Mesenchymal stem cell (in vitro differentiated cells and primary cell): ENCODE measurements at regions not wholly inside any gene's neighbourhood (a gene's known extent, or its start where the extent isn't known, plus 50 kb on each side); places are given as distances from the start of the nearest gene placed in this dataset.
A peak's percentile ranks its signal among the peaks of the same experiment; 100 is the strongest.

Source experiments
- DNase-seq: peaks from one replicate; pipeline ENCODE4 v3.0.0-alpha.2; 2013
- H2AFZ ChIP-seq: one replicate; pipeline ENCODE4 v1.6.1; 2013; ENCODE audit warnings: low read depth, mild to moderate bottlenecking, control low read depth, inconsistent platforms, low read length, moderate library complexity
- H2AK5ac ChIP-seq: 2 replicates; pipeline ENCODE4 v1.6.1; 2013; ENCODE audit warnings: low read length, moderate library complexity, mild to moderate bottlenecking, inconsistent platforms; ENCODE audit not compliant: severe bottlenecking
- H2BK120ac ChIP-seq: one replicate; pipeline ENCODE4 v1.6.1; 2013; ENCODE audit warnings: low read depth, mild to moderate bottlenecking, inconsistent platforms, low read length, moderate library complexity
- H2BK12ac ChIP-seq, 2 experiments: one replicate each; pipeline ENCODE4 v1.6.1; 2013; ENCODE audit warnings: inconsistent platforms in 2 of 2, low read length in 2 of 2, mild to moderate bottlenecking in 2 of 2, moderate library complexity in 2 of 2, control low read depth in 1 of 2
- H2BK15ac ChIP-seq: one replicate; pipeline ENCODE4 v1.6.1; 2013; ENCODE audit warnings: mild to moderate bottlenecking, low read depth, inconsistent platforms; ENCODE audit not compliant: poor library complexity, severe bottlenecking
- H2BK5ac ChIP-seq: 2 replicates; pipeline ENCODE4 v1.6.1; 2013; ENCODE audit warnings: low read depth, mild to moderate bottlenecking, low read length, control low read depth, inconsistent platforms; ENCODE audit not compliant: poor library complexity, severe bottlenecking
- H3K14ac ChIP-seq, 2 experiments: one replicate each; pipeline ENCODE4 v1.6.1; 2013; ENCODE audit warnings: inconsistent platforms in 2 of 2, low read length in 2 of 2, control low read depth in 1 of 2, mild to moderate bottlenecking in 1 of 2, moderate library complexity in 1 of 2
- H3K18ac ChIP-seq, 2 experiments: one replicate each; pipeline ENCODE4 v1.6.1; 2013; ENCODE audit warnings: inconsistent platforms in 2 of 2, low read length in 2 of 2, control low read depth in 1 of 2, low read depth in 1 of 2, mild to moderate bottlenecking in 1 of 2
- H3K23ac ChIP-seq, 2 experiments: one replicate each; pipeline ENCODE4 v1.6.1; 2013; ENCODE audit warnings: inconsistent platforms in 2 of 2, low read length in 2 of 2, mild to moderate bottlenecking in 2 of 2, moderate library complexity in 2 of 2, control low read depth in 1 of 2
- H3K27ac ChIP-seq: 2 replicates; pipeline ENCODE4 v1.5.1; 2013; ENCODE audit warnings: mild to moderate bottlenecking, moderate library complexity, low read length, control low read depth, inconsistent platforms; ENCODE audit not compliant: poor library complexity, severe bottlenecking
- H3K27me3 ChIP-seq, 2 experiments: 2 replicates each; pipeline versions ENCODE4 v1.6.1 to v1.7.0; 2013; ENCODE audit warnings: low read length in 2 of 2, mild to moderate bottlenecking in 2 of 2, moderate library complexity in 2 of 2, control low read depth in 1 of 2, inconsistent platforms in 1 of 2; ENCODE audit not compliant: control insufficient read depth in 1 of 2, insufficient read depth in 1 of 2
- H3K36me3 ChIP-seq, 2 experiments: 2 replicates each; pipeline versions ENCODE4 v1.6.1 to v1.7.0; 2013; ENCODE audit warnings: low read length in 2 of 2, control low read depth in 1 of 2, inconsistent platforms in 1 of 2, low read depth in 1 of 2, mild to moderate bottlenecking in 1 of 2; ENCODE audit not compliant: insufficient read depth in 2 of 2, control insufficient read depth in 1 of 2
- H3K4ac ChIP-seq, 2 experiments: one replicate each; pipeline ENCODE4 v1.6.1; 2013; ENCODE audit warnings: inconsistent platforms in 2 of 2, low read length in 2 of 2, mild to moderate bottlenecking in 2 of 2, moderate library complexity in 2 of 2, control low read depth in 1 of 2, low read depth in 1 of 2
- H3K4me1 ChIP-seq: 2 replicates; pipeline ENCODE4 v1.6.1; 2013; ENCODE audit warnings: low read depth, low read length, control low read depth; ENCODE audit not compliant: control insufficient read depth, insufficient read depth
- H3K4me2 ChIP-seq: 2 replicates; pipeline ENCODE4 v1.6.1; 2013; ENCODE audit warnings: low read length, mild to moderate bottlenecking, inconsistent platforms; ENCODE audit not compliant: poor library complexity, severe bottlenecking
- H3K4me3 ChIP-seq, 2 experiments: 2 replicates each; pipeline versions ENCODE4 v1.5.1 to v1.7.0; 2013; ENCODE audit warnings: low read length in 2 of 2, mild to moderate bottlenecking in 2 of 2, control low read depth in 1 of 2, low read depth in 1 of 2; ENCODE audit not compliant: insufficient read depth in 1 of 2
- H3K79me1 ChIP-seq: replicated peaks from 2 replicates; pipeline ENCODE4 v1.6.1; 2013; ENCODE audit warnings: mild to moderate bottlenecking, control low read depth, low read length, inconsistent platforms; ENCODE audit not compliant: poor library complexity, severe bottlenecking
- H3K9ac ChIP-seq: 2 replicates; pipeline ENCODE4 v1.7.0; 2013; ENCODE audit warnings: mild to moderate bottlenecking, low read length, moderate library complexity
- H3K9me3 ChIP-seq: 2 replicates; pipeline ENCODE4 v1.7.0; 2013; ENCODE audit warnings: mild to moderate bottlenecking, low read length; ENCODE audit not compliant: control insufficient read depth
- H4K8ac ChIP-seq: one replicate; pipeline ENCODE4 v1.6.1; 2013; ENCODE audit warnings: inconsistent platforms, mild to moderate bottlenecking, low read length, moderate library complexity
- H4K91ac ChIP-seq: one replicate; pipeline ENCODE4 v1.6.1; 2013; ENCODE audit warnings: mild to moderate bottlenecking, low read length, inconsistent platforms
- WGBS: methylation state at CpG from one replicate; pipeline ENCODE4 v1.1.7; 2013; ENCODE audit warnings: mixed read lengths; 5-methylcytosine and 5-hydroxymethylcytosine counted together

DNA sequence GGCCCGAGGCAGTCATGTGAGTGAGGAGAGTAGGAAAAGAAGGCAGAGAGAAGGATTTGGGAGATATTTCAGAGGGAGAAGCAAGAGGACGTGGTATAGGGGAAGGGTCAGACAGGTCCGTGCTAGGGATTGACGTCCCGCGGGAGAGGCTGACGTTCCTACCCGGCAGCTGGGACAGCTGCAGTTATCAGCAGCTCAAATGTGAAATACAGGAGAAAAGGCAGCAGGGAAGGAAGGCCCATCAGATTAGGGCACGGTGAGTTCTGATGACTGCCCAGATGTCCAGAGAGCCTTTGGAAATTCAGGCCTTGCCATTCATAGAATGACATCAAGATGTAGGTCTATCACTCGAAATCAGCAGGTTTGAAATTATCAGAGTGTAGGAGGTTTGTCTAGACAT lies 88.4 kb downstream of the IRS2 start:
- Histone ChIP-seq H3K79me1 (no peaks in the 10 kb centered on the region), H3K23ac (no peak overlapping the region), H4K8ac (peak overlapping the region; percentile 84), H3K14ac (no peak overlapping the region), H2BK12ac (peak overlapping the region in 1 of 2 experiments; percentile 88), H3K27ac (no peak overlapping the region), H2BK120ac (no peak overlapping the region), H2BK5ac (no peak overlapping the region), H3K4me2 (no peak overlapping the region), H2AFZ (no peak overlapping the region), H2AK5ac (no peak overlapping the region), H3K4me1 (peaks cover 3% of the 10 kb centered on the region), H3K27me3 (no peaks in the 10 kb centered on the region), H3K36me3 (no peaks in the 10 kb centered on the region), H3K9ac (no peak overlapping the region), H3K9me3 (no peaks in the 10 kb centered on the region), H2BK15ac (no peak overlapping the region), H3K4me3 (no peak overlapping the region), H3K4ac (peak overlapping the region in 1 of 2 experiments; percentile 19), H3K18ac (peak overlapping the region; percentile 60 to 67), H4K91ac (peak overlapping the region; percentile 78)
- DNase-seq, result no peak
- WGBS, result 93% methylated on average over 10 of the region's 10 CpGs

GRCh38 chr13:109695402-109696190 lies 90.8 kb downstream of the IRS2 start:
- Histone ChIP-seq H2BK5ac (no peak overlapping the region), H3K4ac (no peak overlapping the region), H3K23ac (no peak overlapping the region), H4K91ac (no peak overlapping the region), H3K4me1 (peaks cover 3% of the 10 kb centered on the region), H3K9ac (no peak overlapping the region), H3K27me3 (peaks cover 0 to under 1% of the 10 kb centered on the region in 2 experiments), H2AFZ (no peak overlapping the region), H3K36me3 (no peaks in the 10 kb centered on the region), H4K8ac (no peak overlapping the region), H3K79me1 (no peaks in the 10 kb centered on the region), H3K14ac (no peak overlapping the region), H3K4me2 (no peak overlapping the region), H2BK120ac (no peak overlapping the region), H3K27ac (no peak overlapping the region), H3K18ac (no peak overlapping the region), H2AK5ac (no peak overlapping the region), H2BK15ac (no peak overlapping the region), H3K9me3 (no peaks in the 10 kb centered on the region), H3K4me3 (no peak overlapping the region), H2BK12ac (peak overlapping the region in 1 of 2 experiments; percentile 31)
- no peak for DNase-seq
- WGBS, result 97% methylated on average over 5 of the region's 6 CpGs

DNA sequence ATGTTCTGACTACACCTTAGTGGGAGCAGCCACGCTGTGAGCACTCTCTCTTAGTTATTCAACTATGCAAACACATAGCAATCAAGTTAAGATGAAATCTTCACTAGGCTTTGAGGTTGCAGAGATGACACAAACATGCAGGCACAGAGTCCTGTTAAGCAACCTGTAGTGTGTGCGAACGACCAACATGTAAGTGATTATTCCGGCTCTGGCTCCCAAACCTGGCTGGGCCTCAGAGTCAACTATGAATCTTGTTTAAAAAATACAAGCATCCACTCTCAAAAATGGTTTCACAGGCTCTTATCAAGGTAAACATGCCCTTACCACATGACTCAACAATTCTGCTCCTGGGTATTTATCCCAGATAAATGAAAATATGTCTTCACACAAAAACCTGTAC lies 91.4 kb downstream of the IRS2 start:
- Histone ChIP-seq H3K79me1 (no peaks in the 10 kb centered on the region), H2AK5ac (no peak overlapping the region), H2BK15ac (no peak overlapping the region), H3K18ac (no peak overlapping the region), H3K23ac (no peak overlapping the region), H3K9ac (no peak overlapping the region), H2BK5ac (no peak overlapping the region), H3K4me3 (no peak overlapping the region), H3K14ac (no peak overlapping the region), H3K4ac (no peak overlapping the region), H3K9me3 (no peaks in the 10 kb centered on the region), H2AFZ (peak overlapping the region; percentile 27), H3K27ac (no peak overlapping the region), H2BK12ac (no peak overlapping the region), H4K8ac (no peak overlapping the region), H3K36me3 (no peaks in the 10 kb centered on the region), H3K4me2 (no peak overlapping the region), H3K27me3 (peaks cover 0 to 4% of the 10 kb centered on the region in 2 experiments), H4K91ac (no peak overlapping the region), H2BK120ac (no peak overlapping the region), H3K4me1 (peaks cover 3% of the 10 kb centered on the region)
- DNase-seq, result no peak
- WGBS, result 91% methylated on average over 4 of the region's 4 CpGs

DNA sequence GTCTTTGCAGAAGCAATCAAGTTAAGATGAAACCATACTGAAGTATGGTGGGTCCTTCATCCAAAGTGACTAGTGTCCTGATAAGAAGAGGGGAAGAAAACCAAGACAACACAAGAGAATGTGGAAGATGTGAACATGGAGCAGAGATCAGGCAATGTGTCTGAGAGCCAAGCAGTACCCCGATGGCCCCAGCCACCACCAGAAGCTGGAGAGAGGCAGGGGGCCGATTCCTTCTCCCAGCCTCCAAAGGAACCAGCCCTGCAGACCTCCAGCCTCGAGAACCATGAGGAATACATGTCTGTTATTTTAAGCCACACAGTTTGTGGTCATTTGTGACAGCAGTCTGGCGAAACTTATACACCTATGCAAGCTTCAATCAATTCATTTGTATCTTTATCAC lies 93.2 kb downstream of the IRS2 start:
- Histone ChIP-seq H4K91ac (no peak overlapping the region), H2BK15ac (no peak overlapping the region), H3K23ac (no peak overlapping the region), H2AFZ (no peak overlapping the region), H3K9me3 (no peaks in the 10 kb centered on the region), H3K4ac (no peak overlapping the region), H3K27ac (no peak overlapping the region), H3K4me1 (no peaks in the 10 kb centered on the region), H2BK120ac (no peak overlapping the region), H3K9ac (no peak overlapping the region), H2AK5ac (no peak overlapping the region), H4K8ac (no peak overlapping the region), H3K4me2 (no peak overlapping the region), H3K36me3 (no peaks in the 10 kb centered on the region), H3K18ac (no peak overlapping the region), H2BK12ac (no peak overlapping the region), H3K4me3 (no peak overlapping the region), H3K79me1 (no peaks in the 10 kb centered on the region), H2BK5ac (no peak overlapping the region), H3K27me3 (peaks cover 0 to 7% of the 10 kb centered on the region in 2 experiments), H3K14ac (no peak overlapping the region)
- DNase-seq, result no peak
- WGBS, result 98% methylated on average over 4 of the region's 4 CpGs
